ENCODE measurements at regions not wholly inside any gene's neighbourhood (a gene's known extent, or its start where the extent isn't known, plus 50 kb on each side); places are given as distances from the start of the nearest gene placed in this dataset.

GRCh38 chr18:33960417-33960816 is 264.3 kb downstream of the NOL4 start:
- no peaks in the 10 kb centered on the region for H3K36me3 Mint-ChIP-seq (ENCODE audit: low read depth)
- H3K27ac Mint-ChIP-seq, result no peak overlapping the region
- no peaks in the 10 kb centered on the region for H3K27me3 Mint-ChIP-seq (ENCODE audit: low read depth)
- no peaks in the 10 kb centered on the region for H3K4me1 Mint-ChIP-seq (ENCODE audit: low read depth)
- no peak for DNase-seq (ENCODE audit: low spot score)
- H3K4me3 Mint-ChIP-seq, result no peak overlapping the region
- H3K9me3 Mint-ChIP-seq, result peaks cover 15% of the 10 kb centered on the region

GRCh38 chr18:33959609-33960008 is 265.1 kb downstream of the NOL4 start:
- Mint-ChIP-seq H3K4me1 (ENCODE audit: low read depth) (no peaks in the 10 kb centered on the region), H3K4me3 (no peak overlapping the region), H3K27me3 (ENCODE audit: low read depth) (no peaks in the 10 kb centered on the region), H3K36me3 (ENCODE audit: low read depth) (no peaks in the 10 kb centered on the region), H3K9me3 (peaks cover 15% of the 10 kb centered on the region), H3K27ac (no peak overlapping the region)
- no peak for DNase-seq (ENCODE audit: low spot score)

- Mint-ChIP-seq H3K27me3 (ENCODE audit: low read depth) (no peaks in the 10 kb centered on the region), H3K9me3 (peaks cover 19% of the 10 kb centered on the region), H3K4me1 (ENCODE audit: low read depth) (no peaks in the 10 kb centered on the region), H3K27ac (no peak overlapping the region), H3K4me3 (no peak overlapping the region), H3K36me3 (ENCODE audit: low read depth) (no peaks in the 10 kb centered on the region)
- no peak for DNase-seq (ENCODE audit: low spot score)
These were observed 267.0 kb downstream of the NOL4 start for GRCh38 chr18:33957707-33958106.

- Mint-ChIP-seq H3K36me3 (ENCODE audit: low read depth) (no peaks in the 10 kb centered on the region), H3K4me3 (no peak overlapping the region), H3K9me3 (peaks cover 6% of the 10 kb centered on the region), H3K4me1 (ENCODE audit: low read depth) (no peaks in the 10 kb centered on the region), H3K27me3 (ENCODE audit: low read depth) (no peaks in the 10 kb centered on the region), H3K27ac (no peak overlapping the region)
- no peak for DNase-seq (ENCODE audit: low spot score)
These were observed 273.7 kb downstream of the NOL4 start for GRCh38 chr18:33951031-33951430.

- DNase-seq (ENCODE audit: low spot score), result no peak
These were observed 278.4 kb downstream of the NOL4 start for GRCh38 chr18:33946336-33946735.

GRCh38 chr18:33944493-33944892 is 280.2 kb downstream of the NOL4 start:
- no peaks in the 10 kb centered on the region for H3K27me3 Mint-ChIP-seq (ENCODE audit: low read depth)
- no peak overlapping the region for H3K4me3 Mint-ChIP-seq
- H3K4me1 Mint-ChIP-seq (ENCODE audit: low read depth), result no peaks in the 10 kb centered on the region
- no peak for DNase-seq (ENCODE audit: low spot score)
- no peaks in the 10 kb centered on the region for H3K36me3 Mint-ChIP-seq (ENCODE audit: low read depth)
- no peak overlapping the region for H3K27ac Mint-ChIP-seq
- H3K9me3 Mint-ChIP-seq, result peaks cover 10% of the 10 kb centered on the region

More at GRCh38 chr18:33946336-33946735, 278.4 kb downstream of the NOL4 start:
- H3K9me3 Mint-ChIP-seq, result peaks cover 5% of the 10 kb centered on the region
- no peak overlapping the region for H3K4me3 Mint-ChIP-seq
- H3K27me3 Mint-ChIP-seq (ENCODE audit: low read depth), result no peaks in the 10 kb centered on the region
- no peaks in the 10 kb centered on the region for H3K36me3 Mint-ChIP-seq (ENCODE audit: low read depth)
- no peaks in the 10 kb centered on the region for H3K4me1 Mint-ChIP-seq (ENCODE audit: low read depth)
- no peak overlapping the region for H3K27ac Mint-ChIP-seq

- Mint-ChIP-seq H3K4me1 (ENCODE audit: low read depth) (no peaks in the 10 kb centered on the region), H3K4me3 (no peak overlapping the region), H3K27me3 (ENCODE audit: low read depth) (no peaks in the 10 kb centered on the region), H3K9me3 (peaks cover 13% of the 10 kb centered on the region), H3K36me3 (ENCODE audit: low read depth) (no peaks in the 10 kb centered on the region), H3K27ac (no peak overlapping the region)
- DNase-seq (ENCODE audit: low spot score), result no peak
These were observed 287.4 kb downstream of the NOL4 start for GRCh38 chr18:33937270-33937816.

- no peaks in the 10 kb centered on the region for H3K4me1 Mint-ChIP-seq (ENCODE audit: low read depth)
- H3K9me3 Mint-ChIP-seq, result peaks cover under 1% of the 10 kb centered on the region
- H3K27me3 Mint-ChIP-seq (ENCODE audit: low read depth), result no peaks in the 10 kb centered on the region
- no peak overlapping the region for H3K27ac Mint-ChIP-seq
- H3K36me3 Mint-ChIP-seq (ENCODE audit: low read depth), result no peaks in the 10 kb centered on the region
- no peak for DNase-seq (ENCODE audit: low spot score)
- no peak overlapping the region for H3K4me3 Mint-ChIP-seq
These were observed 290.5 kb downstream of the NOL4 start for GRCh38 chr18:33934258-33934657.

- peaks cover 6% of the 10 kb centered on the region for H3K9me3 Mint-ChIP-seq
- H3K4me1 Mint-ChIP-seq (ENCODE audit: low read depth), result no peaks in the 10 kb centered on the region
- no peak overlapping the region for H3K4me3 Mint-ChIP-seq
- H3K36me3 Mint-ChIP-seq (ENCODE audit: low read depth), result no peaks in the 10 kb centered on the region
- no peak for DNase-seq (ENCODE audit: low spot score)
- no peak overlapping the region for H3K27ac Mint-ChIP-seq
- no peaks in the 10 kb centered on the region for H3K27me3 Mint-ChIP-seq (ENCODE audit: low read depth)
These were observed 296.5 kb downstream of the NOL4 start for GRCh38 chr18:33928231-33928630.

GRCh38 chr18:33924576-33924975 is 300.1 kb downstream of the NOL4 start:
- Mint-ChIP-seq H3K4me1 (ENCODE audit: low read depth) (no peaks in the 10 kb centered on the region), H3K27me3 (ENCODE audit: low read depth) (no peaks in the 10 kb centered on the region), H3K27ac (no peak overlapping the region), H3K9me3 (peaks cover 6% of the 10 kb centered on the region), H3K4me3 (no peak overlapping the region), H3K36me3 (ENCODE audit: low read depth) (no peaks in the 10 kb centered on the region)
- no peak for DNase-seq (ENCODE audit: low spot score)

- Mint-ChIP-seq H3K36me3 (ENCODE audit: low read depth) (no peaks in the 10 kb centered on the region), H3K27me3 (ENCODE audit: low read depth) (no peaks in the 10 kb centered on the region), H3K4me3 (no peak overlapping the region), H3K9me3 (peaks cover 6% of the 10 kb centered on the region), H3K27ac (no peak overlapping the region), H3K4me1 (ENCODE audit: low read depth) (no peaks in the 10 kb centered on the region)
- no peak for DNase-seq (ENCODE audit: low spot score)
These were observed 300.7 kb downstream of the NOL4 start for GRCh38 chr18:33923980-33924379.

GRCh38 chr18:33918571-33918970 is 306.1 kb downstream of the NOL4 start:
- DNase-seq (ENCODE audit: low spot score), result no peak
- Mint-ChIP-seq H3K27me3 (ENCODE audit: low read depth) (no peaks in the 10 kb centered on the region), H3K36me3 (ENCODE audit: low read depth) (no peaks in the 10 kb centered on the region), H3K4me3 (no peak overlapping the region), H3K9me3 (peaks cover 8% of the 10 kb centered on the region), H3K4me1 (ENCODE audit: low read depth) (no peaks in the 10 kb centered on the region), H3K27ac (no peak overlapping the region)

- no peak overlapping the region for H3K27ac Mint-ChIP-seq
- H3K27me3 Mint-ChIP-seq (ENCODE audit: low read depth), result no peaks in the 10 kb centered on the region
- H3K36me3 Mint-ChIP-seq (ENCODE audit: low read depth), result no peaks in the 10 kb centered on the region
- peaks cover 10% of the 10 kb centered on the region for H3K9me3 Mint-ChIP-seq
- no peaks in the 10 kb centered on the region for H3K4me1 Mint-ChIP-seq (ENCODE audit: low read depth)
- H3K4me3 Mint-ChIP-seq, result no peak overlapping the region
- no peak for DNase-seq (ENCODE audit: low spot score)
These were observed 308.5 kb downstream of the NOL4 start for GRCh38 chr18:33916200-33916599.

GRCh38 chr18:33914399-33914798 is 310.3 kb downstream of the NOL4 start:
- no peaks in the 10 kb centered on the region for H3K36me3 Mint-ChIP-seq (ENCODE audit: low read depth)
- no peak for DNase-seq (ENCODE audit: low spot score)
- no peak overlapping the region for H3K4me3 Mint-ChIP-seq
- H3K4me1 Mint-ChIP-seq (ENCODE audit: low read depth), result no peaks in the 10 kb centered on the region
- H3K27ac Mint-ChIP-seq, result no peak overlapping the region
- H3K9me3 Mint-ChIP-seq, result peaks cover 24% of the 10 kb centered on the region
- no peaks in the 10 kb centered on the region for H3K27me3 Mint-ChIP-seq (ENCODE audit: low read depth)

- Mint-ChIP-seq H3K27ac (no peak overlapping the region), H3K36me3 (ENCODE audit: low read depth) (no peaks in the 10 kb centered on the region), H3K4me3 (no peak overlapping the region), H3K27me3 (ENCODE audit: low read depth) (no peaks in the 10 kb centered on the region), H3K4me1 (ENCODE audit: low read depth) (no peaks in the 10 kb centered on the region), H3K9me3 (peaks cover 54% of the 10 kb centered on the region)
- no peak for DNase-seq (ENCODE audit: low spot score)
These were observed 318.7 kb downstream of the NOL4 start for GRCh38 chr18:33906046-33906445.

Data from T-helper 2 cell treated with Interferon-gamma antibody and Interleukin-4, amounts not matched to agents 5 μg/mL and 100 μg/mL, for 36 hours (primary cell).